Activated T-cell treated with anti-CD3 and anti-CD28 coated beads, Interleukin-2, amount 50 U/mL, for 72 hours (primary cell): ENCODE measurements at regions not wholly inside any gene's neighbourhood (a gene's known extent, or its start where the extent isn't known, plus 50 kb on each side); places are given as distances from the start of the nearest gene placed in this dataset.

Source experiments
- ATAC-seq, 2 donors: fragments of 150-1000 bp; cut with Tn5 transposase; replicated peaks in 1 of 2; 2 replicates each; pipeline ENCODE4 v1.10.0; 2021; ENCODE audit warnings: moderate library complexity in 2 of 2, mild to moderate bottlenecking in 1 of 2
- DNase-seq, 2 donors: peaks; one replicate each; pipeline ENCODE4 v3.0.0; 2021 to 2022; ENCODE audit warnings: mixed read lengths in 1 of 2
- H3K27ac Mint-ChIP-seq: one replicate; pipeline ENCODE4 v1.8.0; 2022; ENCODE audit warnings: mild to moderate bottlenecking, moderate library complexity, mixed read lengths
- H3K27me3 Mint-ChIP-seq: one replicate; pipeline ENCODE4 v1.8.0; 2022; ENCODE audit warnings: low read depth, mixed read lengths
- H3K36me3 Mint-ChIP-seq, 2 donors: one replicate each; pipeline ENCODE4 v1.8.0; 2022; ENCODE audit warnings: mixed read lengths in 2 of 2, mild to moderate bottlenecking in 1 of 2; ENCODE audit not compliant: insufficient read depth in 2 of 2
- H3K4me1 Mint-ChIP-seq: one replicate; pipeline ENCODE4 v1.8.0; 2022; ENCODE audit warnings: low read depth, mixed read lengths
- H3K4me3 Mint-ChIP-seq, 2 donors: one replicate each; pipeline ENCODE4 v1.8.0; 2022; ENCODE audit warnings: mild to moderate bottlenecking in 2 of 2, mixed read lengths in 2 of 2, moderate library complexity in 2 of 2
- H3K9me3 Mint-ChIP-seq, 2 donors: one replicate each; pipeline ENCODE4 v1.8.0; 2022; ENCODE audit warnings: mixed read lengths in 2 of 2

- no peak overlapping the region for H3K27ac Mint-ChIP-seq
- H3K4me3 Mint-ChIP-seq = no peak overlapping the region
- H3K27me3 Mint-ChIP-seq = no peaks in the 10 kb centered on the region
- no peaks in the 10 kb centered on the region for H3K9me3 Mint-ChIP-seq
- no peak for DNase-seq
- H3K4me1 Mint-ChIP-seq = no peaks in the 10 kb centered on the region
- H3K36me3 Mint-ChIP-seq = no peaks in the 10 kb centered on the region
- ATAC-seq = no peak
Observed at GRCh38 chr6:168726312-168726856, 285.4 kb downstream of the SMOC2 start.

GRCh38 chr6:168725802-168726201, 284.8 kb downstream of the SMOC2 start:
- ATAC-seq = no peak
- Mint-ChIP-seq H3K9me3 (no peaks in the 10 kb centered on the region), H3K4me1 (no peaks in the 10 kb centered on the region), H3K4me3 (no peak overlapping the region), H3K27ac (no peak overlapping the region), H3K36me3 (no peaks in the 10 kb centered on the region), H3K27me3 (no peaks in the 10 kb centered on the region)
- no peak for DNase-seq

DNA sequence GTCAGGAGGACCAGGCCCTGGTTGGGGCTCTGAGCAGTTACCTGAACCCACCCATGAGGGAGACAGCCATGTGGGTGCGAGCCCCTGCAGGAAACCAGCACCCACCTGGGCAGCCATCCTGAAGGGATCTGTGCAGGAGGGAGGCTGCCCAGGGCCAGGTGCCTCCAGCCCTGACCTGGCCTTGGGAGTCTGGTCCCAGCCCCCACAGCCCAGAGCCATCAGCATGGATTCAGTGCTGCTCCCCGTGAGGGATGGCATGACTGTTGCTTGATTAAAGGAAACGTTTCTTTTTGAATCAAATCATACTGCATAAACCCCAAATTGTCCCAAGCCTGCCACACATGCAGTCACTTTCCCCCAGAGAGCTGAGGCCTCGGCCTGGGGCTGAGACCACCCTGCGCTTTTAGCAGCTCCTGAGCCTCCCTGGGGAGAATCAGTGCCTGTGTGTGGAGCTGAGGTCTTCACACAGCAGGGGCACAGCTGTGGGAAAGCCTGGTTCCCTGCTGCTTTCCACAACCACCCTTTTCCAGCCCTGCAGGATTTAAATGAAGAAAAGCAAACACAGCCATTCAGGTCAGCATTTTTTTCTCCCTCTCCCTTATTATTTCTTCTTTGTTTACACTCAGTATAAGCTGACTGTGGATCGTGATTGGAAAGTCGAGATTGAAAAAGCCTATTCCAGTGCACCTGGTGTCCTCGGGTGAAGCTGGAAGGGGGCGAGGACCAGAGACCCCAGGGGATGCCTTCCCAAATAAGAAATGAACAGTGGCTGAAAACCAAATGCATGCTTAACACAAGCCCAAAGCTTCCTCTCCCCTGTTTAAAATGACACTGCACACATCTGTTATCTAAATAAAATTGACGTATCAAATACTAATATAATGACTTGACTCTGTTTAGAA, 283.9 kb downstream of the SMOC2 start:
- H3K36me3 Mint-ChIP-seq = no peaks in the 10 kb centered on the region
- H3K27me3 Mint-ChIP-seq = no peaks in the 10 kb centered on the region
- no peak overlapping the region for H3K27ac Mint-ChIP-seq
- DNase-seq (no peak), ATAC-seq (no peak)
- H3K4me3 Mint-ChIP-seq = no peak overlapping the region
- no peaks in the 10 kb centered on the region for H3K4me1 Mint-ChIP-seq
- no peaks in the 10 kb centered on the region for H3K9me3 Mint-ChIP-seq

- Mint-ChIP-seq H3K4me3 (no peak overlapping the region), H3K9me3 (no peaks in the 10 kb centered on the region), H3K27me3 (no peaks in the 10 kb centered on the region), H3K27ac (no peak overlapping the region), H3K4me1 (no peaks in the 10 kb centered on the region), H3K36me3 (no peaks in the 10 kb centered on the region)
- no peak for ATAC-seq
- DNase-seq = no peak
Observed at GRCh38 chr6:168724033-168724432, 283.0 kb downstream of the SMOC2 start.

GRCh38 chr6:168722397-168722796, 281.4 kb downstream of the SMOC2 start:
- H3K4me3 Mint-ChIP-seq = no peak overlapping the region
- H3K27ac Mint-ChIP-seq = no peak overlapping the region
- DNase-seq (no peak), ATAC-seq (no peak)
- no peaks in the 10 kb centered on the region for H3K27me3 Mint-ChIP-seq
- no peaks in the 10 kb centered on the region for H3K36me3 Mint-ChIP-seq
- H3K4me1 Mint-ChIP-seq = no peaks in the 10 kb centered on the region
- H3K9me3 Mint-ChIP-seq = no peaks in the 10 kb centered on the region

GRCh38 chr6:168721571-168721970, 280.6 kb downstream of the SMOC2 start:
- Mint-ChIP-seq H3K4me1 (no peaks in the 10 kb centered on the region), H3K27ac (no peak overlapping the region), H3K4me3 (no peak overlapping the region), H3K9me3 (no peaks in the 10 kb centered on the region), H3K27me3 (no peaks in the 10 kb centered on the region), H3K36me3 (peaks cover 0 to under 1% of the 10 kb centered on the region in 2 donors)
- ATAC-seq (no peak), DNase-seq (no peak)

DNA sequence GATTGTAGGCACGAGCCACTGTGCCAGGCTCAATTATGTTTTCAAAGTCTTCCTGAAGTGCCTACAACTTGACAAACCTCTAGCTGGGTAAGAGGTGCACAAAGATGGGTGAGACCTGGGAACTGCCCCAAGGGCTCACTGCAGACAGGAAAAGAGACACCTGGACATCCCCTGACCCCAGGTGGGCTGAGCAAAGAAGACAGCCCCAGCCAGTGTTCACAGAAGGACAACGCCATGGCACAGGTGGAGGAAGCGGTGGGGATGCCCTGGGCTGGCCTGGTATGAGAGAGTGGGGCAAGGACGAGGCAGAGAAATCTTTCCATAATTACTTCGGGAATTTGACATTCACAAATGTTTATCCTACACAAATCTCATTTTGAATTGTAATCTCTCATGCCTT, 278.9 kb downstream of the SMOC2 start:
- H3K4me3 Mint-ChIP-seq = no peak overlapping the region
- no peaks in the 10 kb centered on the region for H3K9me3 Mint-ChIP-seq
- H3K27me3 Mint-ChIP-seq = no peaks in the 10 kb centered on the region
- no peak overlapping the region for H3K27ac Mint-ChIP-seq
- DNase-seq (no peak), ATAC-seq (no peak)
- no peaks in the 10 kb centered on the region for H3K4me1 Mint-ChIP-seq
- H3K36me3 Mint-ChIP-seq = peaks cover 0 to 1% of the 10 kb centered on the region in 2 donors

- no peak for ATAC-seq
- Mint-ChIP-seq H3K27ac (no peak overlapping the region), H3K4me1 (no peaks in the 10 kb centered on the region), H3K4me3 (no peak overlapping the region), H3K9me3 (no peaks in the 10 kb centered on the region), H3K27me3 (no peaks in the 10 kb centered on the region), H3K36me3 (peaks cover 0 to 1% of the 10 kb centered on the region in 2 donors)
- no peak for DNase-seq
Observed at GRCh38 chr6:168718821-168719475, 278.0 kb downstream of the SMOC2 start.
